Adipocyte (in vitro differentiated cells): ENCODE measurements at regions not wholly inside any gene's neighbourhood (a gene's known extent, or its start where the extent isn't known, plus 50 kb on each side); places are given as distances from the start of the nearest gene placed in this dataset.
"Not testable (repeated sequence)": the region's sequence is repeated elsewhere in the genome, so short reads cannot be mapped to it uniquely, and the experiment has no call there.

Source experiments
- DNase-seq: peaks from one replicate; pipeline ENCODE4 v3.0.0-alpha.2; 2015; ENCODE audit warnings: low read depth
- H3K27me3 ChIP-seq: replicated peaks from 2 replicates; pipeline ENCODE4 v1.7.0; 2013; ENCODE audit warnings: mild to moderate bottlenecking, low read length, moderate library complexity; ENCODE audit not compliant: control insufficient read depth, insufficient read depth
- H3K36me3 ChIP-seq: 2 replicates; pipeline ENCODE4 v1.7.0; 2013; ENCODE audit warnings: low read length, mild to moderate bottlenecking, moderate library complexity; ENCODE audit not compliant: control insufficient read depth, insufficient read depth, severe bottlenecking
- H3K4me1 ChIP-seq: 2 replicates; pipeline ENCODE4 v1.7.0; 2013; ENCODE audit warnings: mild to moderate bottlenecking, low read length, moderate library complexity; ENCODE audit not compliant: control insufficient read depth, insufficient read depth
- H3K4me3 ChIP-seq: 2 replicates; pipeline ENCODE4 v1.7.0; 2013; ENCODE audit warnings: mild to moderate bottlenecking, low read length, moderate library complexity
- H3K9ac ChIP-seq: 2 replicates; pipeline ENCODE4 v1.7.0; 2013; ENCODE audit warnings: mild to moderate bottlenecking, low read length, moderate library complexity
- H3K9me3 ChIP-seq: 2 replicates; pipeline ENCODE4 v1.7.0; 2013; ENCODE audit warnings: mild to moderate bottlenecking, low read length, moderate library complexity; ENCODE audit not compliant: control insufficient read depth

GRCh38 chr6:93021235-93021915 lies 398.0 kb downstream of the EPHA7 start:
- H3K9ac ChIP-seq, result no peak overlapping the region
- H3K4me1 ChIP-seq, result no peaks in the 10 kb centered on the region
- DNase-seq, result no peak
- no peak overlapping the region for H3K4me3 ChIP-seq
- no peaks in the 10 kb centered on the region for H3K27me3 ChIP-seq
- no peaks in the 10 kb centered on the region for H3K9me3 ChIP-seq
- no peaks in the 10 kb centered on the region for H3K36me3 ChIP-seq

DNA sequence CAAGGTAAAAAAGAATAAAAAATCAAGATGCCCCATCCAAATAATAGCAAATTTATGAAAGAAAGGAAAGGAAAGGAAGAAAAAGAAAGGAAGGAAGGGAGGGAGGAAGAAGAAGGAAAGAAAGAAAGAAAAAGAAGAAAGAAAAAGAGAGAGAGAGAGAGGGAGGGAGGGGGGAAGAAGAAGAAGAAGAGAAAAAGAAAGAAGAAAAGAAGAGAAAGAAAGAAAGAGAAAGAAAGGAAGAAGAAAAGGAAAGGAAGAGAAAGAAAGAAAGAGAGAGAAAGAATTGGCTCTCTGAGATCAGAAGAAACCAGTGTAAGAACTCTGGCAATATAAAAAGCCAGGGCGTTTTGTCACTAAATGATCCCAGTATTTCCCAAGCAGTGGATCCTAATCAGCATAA lies 401.7 kb downstream of the EPHA7 start:
- Histone ChIP-seq H3K4me1 (no peaks in the 10 kb centered on the region), H3K27me3 (no peaks in the 10 kb centered on the region), H3K9ac (no peak overlapping the region), H3K4me3 (no peak overlapping the region), H3K9me3 (no peaks in the 10 kb centered on the region), H3K36me3 (no peaks in the 10 kb centered on the region)
- no peak for DNase-seq

- Histone ChIP-seq H3K4me3 (no peak overlapping the region), H3K27me3 (no peaks in the 10 kb centered on the region), H3K4me1 (no peaks in the 10 kb centered on the region), H3K9ac (no peak overlapping the region), H3K36me3 (no peaks in the 10 kb centered on the region), H3K9me3 (no peaks in the 10 kb centered on the region)
- DNase-seq, result no peak
These were observed 402.1 kb downstream of the EPHA7 start for GRCh38 chr6:93017213-93017612.

DNA sequence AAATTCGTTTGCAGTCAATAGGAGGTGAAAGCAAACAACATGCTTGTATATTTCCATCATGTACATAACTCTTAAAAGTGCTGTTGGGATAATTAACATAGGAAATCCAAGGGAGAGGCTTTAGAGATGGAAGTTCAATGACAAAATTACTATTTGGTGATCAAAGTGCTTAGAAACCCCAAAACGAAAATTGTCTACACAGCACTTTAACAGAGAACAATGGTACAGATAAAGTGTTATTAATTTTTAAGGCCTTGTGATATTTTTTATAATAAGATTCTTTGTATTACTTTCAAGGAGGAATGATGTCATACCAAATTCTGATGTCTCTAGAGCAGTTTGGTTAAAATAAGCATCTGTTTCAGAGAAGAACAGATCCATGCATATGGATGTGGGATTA lies 406.3 kb downstream of the EPHA7 start:
- H3K36me3 ChIP-seq, result no peaks in the 10 kb centered on the region
- no peak for DNase-seq
- no peak overlapping the region for H3K9ac ChIP-seq
- no peak overlapping the region for H3K4me3 ChIP-seq
- H3K9me3 ChIP-seq, result no peaks in the 10 kb centered on the region
- no peaks in the 10 kb centered on the region for H3K27me3 ChIP-seq
- no peaks in the 10 kb centered on the region for H3K4me1 ChIP-seq

- H3K4me1 ChIP-seq, result no peaks in the 10 kb centered on the region
- no peaks in the 10 kb centered on the region for H3K9me3 ChIP-seq
- no peaks in the 10 kb centered on the region for H3K27me3 ChIP-seq
- no peak overlapping the region for H3K9ac ChIP-seq
- H3K4me3 ChIP-seq, result no peak overlapping the region
- no peak for DNase-seq
- no peaks in the 10 kb centered on the region for H3K36me3 ChIP-seq
These were observed 411.0 kb downstream of the EPHA7 start for GRCh38 chr6:93008375-93008774.

DNA sequence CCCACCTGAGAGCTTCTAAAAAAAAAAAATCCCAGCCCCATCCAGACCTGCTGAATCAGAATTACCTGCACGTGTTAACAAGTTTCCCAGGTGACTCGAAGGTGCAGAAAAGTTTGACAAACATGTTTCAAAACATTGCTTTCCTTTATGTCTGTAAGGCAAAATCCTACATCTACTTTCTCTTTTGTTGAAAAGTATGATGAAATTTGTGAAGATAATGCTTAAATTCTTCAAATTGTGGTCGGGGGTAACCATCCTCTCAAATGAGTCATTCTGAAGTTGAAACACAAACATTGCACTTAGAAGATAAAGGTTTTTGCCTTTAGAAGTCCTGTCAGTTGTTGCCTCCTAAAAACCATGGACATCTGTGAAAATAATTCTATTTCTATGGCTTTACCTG lies 429.7 kb downstream of the EPHA7 start:
- Histone ChIP-seq H3K9ac (no peak overlapping the region), H3K27me3 (no peaks in the 10 kb centered on the region), H3K4me3 (no peak overlapping the region), H3K9me3 (no peaks in the 10 kb centered on the region), H3K4me1 (no peaks in the 10 kb centered on the region), H3K36me3 (no peaks in the 10 kb centered on the region)
- no peak for DNase-seq

GRCh38 chr6:92979281-92979680 lies 440.1 kb downstream of the EPHA7 start:
- Histone ChIP-seq H3K9ac (no peak overlapping the region), H3K36me3 (no peaks in the 10 kb centered on the region), H3K4me3 (no peak overlapping the region), H3K27me3 (no peaks in the 10 kb centered on the region), H3K4me1 (no peaks in the 10 kb centered on the region), H3K9me3 (no peaks in the 10 kb centered on the region)
- DNase-seq, result no peak

DNA sequence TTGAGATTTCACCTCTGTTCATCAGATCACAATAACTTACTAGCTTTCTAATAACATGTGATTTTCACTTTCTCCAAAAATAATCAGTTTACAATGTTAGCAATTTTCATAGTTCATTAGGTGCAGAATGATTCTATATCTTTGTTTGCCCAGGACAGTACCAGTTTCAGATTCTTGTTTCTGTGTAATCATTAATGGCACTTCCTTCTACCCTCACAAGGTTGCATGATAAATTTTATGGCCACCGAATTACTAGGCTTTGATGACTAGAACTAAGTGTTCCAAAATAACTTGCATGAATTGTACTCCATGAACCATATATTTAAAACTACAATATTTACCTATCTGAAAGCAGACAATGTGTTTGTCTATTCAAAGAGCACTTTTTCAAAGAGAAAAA lies 442.3 kb downstream of the EPHA7 start:
- Histone ChIP-seq H3K9me3 (no peaks in the 10 kb centered on the region), H3K9ac (no peak overlapping the region), H3K4me1 (no peaks in the 10 kb centered on the region), H3K36me3 (no peaks in the 10 kb centered on the region), H3K27me3 (no peaks in the 10 kb centered on the region), H3K4me3 (no peak overlapping the region)
- DNase-seq, result no peak

DNA sequence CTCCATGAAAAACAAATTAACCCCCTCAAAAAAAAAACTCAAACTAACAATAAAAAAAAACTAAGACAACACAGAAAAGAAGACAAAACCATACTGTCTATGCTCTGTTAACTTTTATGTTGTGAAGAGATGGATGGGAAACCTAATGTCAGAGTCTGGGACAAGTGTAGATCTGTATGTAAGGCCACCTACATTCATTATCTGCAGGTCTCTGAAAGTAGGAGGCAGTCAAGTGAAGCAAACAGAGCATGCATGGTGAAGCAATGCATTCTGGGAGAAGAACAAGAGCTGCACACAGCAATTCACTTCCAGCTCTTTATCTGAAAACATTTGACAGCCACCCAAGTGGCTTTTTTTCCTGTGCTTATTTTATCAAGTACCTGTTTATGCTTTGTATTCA lies 452.0 kb downstream of the EPHA7 start:
- no peaks in the 10 kb centered on the region for H3K27me3 ChIP-seq
- no peak for DNase-seq
- no peaks in the 10 kb centered on the region for H3K9me3 ChIP-seq
- no peaks in the 10 kb centered on the region for H3K4me1 ChIP-seq
- H3K9ac ChIP-seq, result no peak overlapping the region
- no peaks in the 10 kb centered on the region for H3K36me3 ChIP-seq
- no peak overlapping the region for H3K4me3 ChIP-seq

- Histone ChIP-seq H3K27me3 (no peaks in the 10 kb centered on the region), H3K9me3 (no peaks in the 10 kb centered on the region), H3K4me3 (no peak overlapping the region), H3K36me3 (no peaks in the 10 kb centered on the region), H3K9ac (no peak overlapping the region), H3K4me1 (no peaks in the 10 kb centered on the region)
- DNase-seq, result no peak
These were observed 456.5 kb downstream of the EPHA7 start for GRCh38 chr6:92962846-92963245.

DNA sequence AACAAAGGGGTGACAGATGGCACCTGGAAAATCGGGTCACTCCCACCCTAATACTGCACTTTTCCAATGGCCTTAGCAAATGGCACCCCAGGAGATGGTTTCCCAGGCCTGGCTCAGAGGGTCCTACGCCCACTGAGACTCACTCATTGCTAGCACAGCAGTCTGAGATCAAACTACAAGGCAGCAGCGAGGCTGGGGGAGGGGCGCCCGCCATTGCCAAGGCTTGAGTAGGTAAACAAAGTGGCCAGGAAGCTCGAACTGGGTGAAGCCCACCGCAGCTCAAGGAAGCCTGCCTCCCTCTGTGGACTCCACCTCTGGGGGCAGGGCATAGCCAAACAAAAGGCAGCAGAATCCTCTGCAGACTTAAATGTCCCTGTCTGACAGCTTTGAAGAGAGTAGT lies 467.2 kb downstream of the EPHA7 start:
- H3K9me3 ChIP-seq, H3K27me3 ChIP-seq, H3K4me1 ChIP-seq, H3K36me3 ChIP-seq, DNase-seq, H3K4me3 ChIP-seq, H3K9ac ChIP-seq: not testable (repeated sequence)

DNA sequence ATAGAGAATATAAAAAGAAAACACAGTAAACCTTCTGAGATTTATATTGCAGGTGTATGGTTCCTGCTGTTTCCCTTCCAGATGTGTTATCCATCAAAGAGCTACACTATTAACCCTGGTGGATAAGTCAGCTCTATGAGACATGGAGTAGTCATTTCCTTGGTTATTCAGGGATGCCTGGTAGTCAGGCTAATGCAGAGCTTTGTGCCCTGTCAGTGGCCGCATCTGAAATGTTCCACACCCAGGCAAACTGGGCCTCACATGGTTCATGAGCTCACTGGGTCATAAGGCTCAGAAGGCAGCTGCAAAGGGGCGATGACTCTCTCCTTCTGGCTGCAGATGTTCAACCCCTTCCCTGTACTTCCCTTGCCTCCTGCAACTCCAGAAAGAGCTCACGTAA lies 473.6 kb downstream of the EPHA7 start:
- no peaks in the 10 kb centered on the region for H3K27me3 ChIP-seq
- H3K36me3 ChIP-seq, result no peaks in the 10 kb centered on the region
- H3K4me3 ChIP-seq, result no peak overlapping the region
- no peaks in the 10 kb centered on the region for H3K9me3 ChIP-seq
- no peak for DNase-seq
- H3K9ac ChIP-seq, result no peak overlapping the region
- no peaks in the 10 kb centered on the region for H3K4me1 ChIP-seq
